ENCODE measurements at regions not wholly inside any gene's neighbourhood (a gene's known extent, or its start where the extent isn't known, plus 50 kb on each side); places are given as distances from the start of the nearest gene placed in this dataset.
"Not testable (repeated sequence)": the region's sequence is repeated elsewhere in the genome, so short reads cannot be mapped to it uniquely, and the experiment has no call there.

DNA sequence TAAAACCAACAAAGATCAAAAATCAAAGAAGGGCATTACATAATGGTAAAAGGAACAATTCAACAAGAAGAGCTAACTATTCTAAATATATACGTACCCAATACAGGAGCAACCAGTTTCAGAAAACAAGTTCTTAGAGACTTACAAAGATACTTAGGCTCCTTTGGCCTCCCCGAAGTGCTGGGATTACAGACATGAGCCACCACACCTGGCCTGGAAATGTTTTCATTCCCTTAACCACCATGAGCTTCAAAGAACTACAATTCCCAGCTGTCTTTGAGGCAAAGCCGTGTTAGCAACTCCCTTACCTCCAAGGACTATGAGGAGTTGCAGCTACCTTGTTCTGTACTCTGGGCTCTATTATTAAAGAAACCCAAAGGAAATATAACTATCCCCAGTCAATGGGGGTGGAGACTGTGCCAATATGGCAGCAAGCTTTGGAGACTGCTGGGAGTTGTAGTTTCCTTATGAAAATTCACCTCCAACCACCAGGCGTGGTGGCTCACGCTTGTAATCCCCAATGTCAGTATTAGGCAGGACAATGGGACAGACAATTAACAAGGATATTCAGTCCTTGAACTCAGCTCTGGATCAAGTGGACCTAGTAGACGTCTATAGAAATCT lies 893.9 kb downstream of the SLC6A15 start:
- DNase-seq, result not testable (repeated sequence)

DNA sequence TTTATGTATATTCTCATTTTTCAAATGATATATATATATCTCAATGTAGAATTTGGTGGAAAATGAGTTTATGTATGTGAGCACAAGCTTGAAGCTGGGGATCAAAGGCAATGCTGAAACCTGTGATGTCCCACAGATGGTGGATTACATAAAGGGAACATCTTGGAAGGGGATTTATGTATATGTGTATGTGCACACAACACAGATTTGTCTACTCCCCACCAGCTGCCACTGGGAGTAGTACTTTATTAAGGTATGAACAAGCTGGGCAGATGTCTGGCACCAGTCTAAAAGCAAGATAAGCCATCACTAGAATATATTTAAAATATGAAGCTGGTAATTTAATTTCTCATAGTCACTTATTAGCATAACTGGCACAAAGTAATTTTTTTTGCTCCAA lies 895.6 kb downstream of the SLC6A15 start:
- no peak for DNase-seq

DNA sequence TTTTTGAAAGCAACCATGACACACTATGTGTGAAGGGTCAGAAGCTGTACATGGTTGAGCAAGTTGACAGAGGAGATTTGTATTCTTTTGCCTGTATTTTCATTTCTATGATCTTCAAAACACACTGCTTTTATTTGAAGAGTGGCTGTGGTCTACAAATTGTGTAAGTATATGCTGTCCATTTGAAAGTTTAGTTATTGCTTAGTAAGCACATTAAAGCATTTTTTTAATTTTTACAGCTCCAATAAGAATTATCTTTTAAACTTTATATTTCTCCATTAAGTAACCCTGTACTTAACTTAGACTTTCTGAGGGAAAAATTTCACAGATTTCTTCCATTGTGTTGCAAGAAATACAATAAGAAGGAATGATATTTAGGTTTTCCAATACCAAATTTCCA lies 915.2 kb downstream of the SLC6A15 start:
- no peak for DNase-seq

DNA sequence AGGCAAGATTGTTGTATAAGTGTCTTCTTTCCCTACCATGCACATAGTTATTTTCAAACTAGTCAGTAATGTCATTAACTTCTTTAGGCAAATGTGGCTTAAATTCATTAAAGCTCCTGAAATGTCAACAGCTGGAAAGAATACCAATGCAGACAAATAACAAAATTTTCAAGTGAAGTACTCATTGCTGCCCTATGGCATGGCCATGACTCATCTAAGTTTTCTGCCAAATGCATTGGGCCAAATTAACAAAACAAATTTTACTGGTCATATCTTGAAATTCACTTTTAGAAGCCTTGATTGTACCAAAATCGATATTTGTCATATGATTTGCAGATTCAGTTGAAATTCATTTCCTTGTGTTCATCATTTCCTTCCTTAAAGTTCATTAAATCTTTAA lies 915.9 kb downstream of the SLC6A15 start:
- no peak for DNase-seq

DNA sequence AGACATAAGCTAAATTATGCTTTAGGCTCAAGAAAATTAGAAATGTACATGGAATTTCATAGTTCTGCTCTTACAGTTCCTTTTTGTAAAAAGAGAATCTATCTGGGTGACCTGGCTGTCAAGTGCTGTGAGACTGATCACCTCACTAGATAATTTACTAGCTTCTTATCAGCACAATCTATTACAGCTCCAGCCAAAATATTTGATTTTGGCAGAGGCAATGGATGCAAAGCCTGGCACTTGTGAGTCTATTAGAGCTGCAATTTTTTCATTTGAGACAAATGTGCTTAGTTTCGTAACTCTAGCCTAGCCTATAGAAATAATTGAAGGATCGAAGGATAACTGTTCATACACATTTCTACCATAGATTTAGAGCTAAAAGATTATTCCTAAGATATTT lies 927.5 kb downstream of the SLC6A15 start:
- DNase-seq, result no peak

DNA sequence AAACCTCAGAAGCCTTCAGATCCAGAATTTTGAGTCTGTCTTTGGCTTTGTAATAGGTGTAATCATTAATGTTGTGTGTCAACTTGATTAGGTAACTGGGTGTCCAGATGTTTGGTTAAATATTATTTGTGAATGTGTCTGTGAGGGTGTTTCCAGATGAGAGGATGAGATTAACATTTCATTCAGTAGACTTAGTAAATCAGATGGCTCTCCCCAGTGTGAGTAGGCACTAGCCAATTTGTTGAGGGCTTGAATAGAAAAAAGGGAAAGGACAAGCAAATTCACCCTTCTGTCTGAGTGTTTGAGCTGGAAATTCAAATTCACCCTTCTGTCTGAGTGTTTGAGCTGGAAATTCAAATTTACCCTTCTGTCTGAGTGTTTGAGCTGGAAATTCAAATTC lies 932.2 kb downstream of the SLC6A15 start:
- DNase-seq, result no peak

DNA sequence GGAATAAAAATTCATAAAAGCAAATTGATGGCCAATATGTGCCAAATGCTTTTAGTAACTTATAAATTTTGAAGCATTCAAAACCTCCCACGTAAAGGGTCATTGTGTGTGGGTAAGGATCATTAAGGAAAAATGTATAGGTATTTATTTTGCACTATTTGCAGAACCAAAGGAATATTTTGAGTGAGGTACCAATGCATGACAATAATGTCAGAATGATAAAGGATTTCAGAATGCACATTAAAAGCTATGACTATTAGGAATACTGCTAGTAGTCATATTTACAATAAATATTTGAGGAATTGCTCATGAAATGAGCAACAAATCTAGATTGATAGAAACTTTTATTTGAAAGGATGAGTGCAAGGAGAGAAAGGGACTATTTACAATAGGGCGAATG lies 932.8 kb downstream of the SLC6A15 start:
- DNase-seq, result no peak

DNA sequence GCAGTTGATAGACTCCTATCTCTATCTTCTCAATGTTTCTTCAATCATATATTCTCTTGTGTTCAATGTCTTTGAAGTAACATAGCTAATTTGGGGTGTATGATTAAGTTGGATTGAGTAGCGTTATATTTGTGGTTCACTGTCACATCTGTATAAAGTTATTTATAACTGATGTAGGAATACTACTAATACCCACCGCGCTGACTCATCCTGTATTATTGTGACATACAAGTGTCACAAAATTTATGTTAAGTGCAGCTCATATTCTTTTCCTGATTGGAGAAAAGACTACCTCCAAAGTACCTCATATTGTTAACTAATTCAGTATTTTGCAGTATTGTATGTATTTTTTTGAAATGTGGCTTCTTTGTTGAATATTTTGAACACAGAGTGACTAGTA lies 940.8 kb downstream of the SLC6A15 start:
- no peak for DNase-seq

DNA sequence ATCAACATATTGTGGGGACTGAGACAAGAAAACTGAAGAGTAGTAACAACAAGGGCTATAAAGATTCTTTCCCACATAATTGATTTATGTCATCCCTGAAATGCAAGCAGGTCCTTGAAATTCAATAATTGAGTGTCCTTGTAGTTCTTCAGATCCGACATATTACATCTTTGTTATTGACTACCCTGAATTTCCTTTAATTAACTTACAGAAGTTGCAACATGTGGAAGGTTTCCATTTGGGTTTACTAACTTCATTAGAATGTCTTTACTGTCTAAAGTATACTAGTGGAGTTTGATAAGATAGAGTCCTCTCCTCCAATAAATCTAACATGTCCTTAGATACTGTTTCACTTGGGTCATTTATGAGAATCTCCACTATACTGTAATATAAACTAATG lies 951.8 kb downstream of the SLC6A15 start:
- no peak for DNase-seq

DNA sequence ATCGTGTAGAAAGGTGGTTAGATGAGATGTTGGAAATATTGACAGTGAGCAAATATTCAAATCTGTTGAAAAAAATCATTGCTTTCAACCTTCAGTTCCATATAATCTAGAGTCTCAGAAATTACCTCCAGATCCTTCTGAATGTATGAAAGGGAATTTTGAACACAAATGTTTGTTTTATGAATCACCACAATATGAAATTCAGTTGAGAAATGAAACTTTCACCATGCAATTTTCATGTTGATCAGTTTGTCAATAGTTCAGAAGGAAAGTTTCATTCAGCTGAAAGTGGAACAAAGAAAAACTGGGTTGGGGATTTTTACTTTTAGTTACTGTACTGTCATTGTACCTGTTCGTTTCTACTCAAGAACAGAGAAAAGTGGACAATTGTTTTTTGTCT lies 953.6 kb downstream of the SLC6A15 start:
- no peak for DNase-seq

DNA sequence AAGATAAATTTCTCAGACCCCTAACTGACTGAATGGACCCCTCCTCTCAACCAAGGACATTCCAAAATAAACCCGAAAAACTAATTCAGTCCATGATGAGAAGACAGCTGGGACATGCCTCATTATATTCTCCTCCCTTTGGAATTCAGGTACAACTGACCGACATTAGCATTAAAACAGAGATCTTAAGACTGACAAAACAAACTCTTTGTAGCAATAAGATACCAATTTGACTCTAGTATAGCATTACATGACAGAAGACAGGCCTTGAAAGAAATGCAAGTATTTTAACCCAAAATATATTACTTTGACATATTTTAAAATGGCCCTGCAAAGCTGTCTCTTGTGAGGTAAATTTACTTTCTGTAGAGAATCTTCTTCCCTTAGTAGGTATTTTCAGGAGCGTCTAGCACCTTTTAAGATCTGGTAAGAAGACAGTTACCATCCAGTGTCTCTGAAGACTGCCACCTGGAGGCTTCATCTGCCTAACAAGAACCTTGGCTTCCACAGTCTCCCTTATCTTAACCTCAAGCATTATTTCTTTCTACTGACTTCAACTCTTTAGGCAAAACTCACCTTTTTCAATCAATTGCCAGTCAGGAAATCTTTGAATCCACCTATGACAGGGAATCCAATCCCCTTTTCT lies 957.5 kb downstream of the SLC6A15 start:
- DNase-seq, result no peak

DNA sequence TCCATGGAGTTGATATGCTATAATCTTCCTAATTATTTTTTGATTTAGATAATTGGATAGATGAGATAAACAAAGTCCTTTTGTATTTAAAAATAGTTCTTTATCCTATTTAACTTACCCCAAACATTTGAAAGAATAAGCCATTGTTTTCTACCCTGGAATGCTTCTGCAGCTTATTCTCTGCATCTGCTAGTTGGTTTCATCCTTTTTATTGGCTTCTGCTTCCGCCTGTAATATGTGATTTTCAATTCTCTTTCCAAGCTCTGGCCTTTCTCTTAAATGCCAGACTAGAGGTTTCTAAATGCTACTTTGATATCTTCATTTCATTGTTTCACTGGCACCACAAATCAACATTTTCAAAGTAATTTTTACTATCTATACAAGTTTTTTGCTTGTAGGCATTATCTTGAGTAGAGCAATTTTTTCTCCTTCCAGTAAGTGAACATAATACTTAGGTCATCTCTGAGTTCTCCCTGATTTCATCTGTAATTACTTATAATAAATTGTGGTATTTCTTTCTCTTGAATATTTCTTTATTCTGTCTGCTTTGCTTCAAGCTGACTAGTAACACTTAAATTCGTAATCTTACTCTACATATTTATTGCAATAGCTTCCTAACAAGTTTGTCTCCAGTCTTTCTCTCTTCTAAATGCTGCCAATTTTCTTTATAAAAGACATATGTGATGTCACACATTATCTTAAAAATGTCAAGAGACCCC lies 958.4 kb downstream of the SLC6A15 start:
- no peak for DNase-seq

DNA sequence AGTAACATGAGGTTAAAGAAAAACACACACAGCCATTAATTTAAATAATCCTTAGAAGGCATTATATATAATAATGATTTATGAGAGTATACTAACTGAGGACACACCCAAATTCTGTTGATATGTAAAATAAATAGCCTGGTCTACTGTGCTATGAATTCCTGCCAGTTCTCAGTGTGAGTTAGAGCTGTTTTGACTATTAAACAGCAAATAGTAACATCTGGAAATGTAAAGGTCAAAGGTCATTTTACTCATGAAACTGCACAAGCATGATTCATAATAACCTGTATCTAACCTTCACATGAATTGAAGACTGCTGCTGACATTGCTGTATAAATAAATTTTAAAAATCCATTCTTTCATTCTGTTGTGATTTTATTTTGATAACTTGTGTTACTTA lies 966.7 kb downstream of the SLC6A15 start:
- DNase-seq, result no peak

DNA sequence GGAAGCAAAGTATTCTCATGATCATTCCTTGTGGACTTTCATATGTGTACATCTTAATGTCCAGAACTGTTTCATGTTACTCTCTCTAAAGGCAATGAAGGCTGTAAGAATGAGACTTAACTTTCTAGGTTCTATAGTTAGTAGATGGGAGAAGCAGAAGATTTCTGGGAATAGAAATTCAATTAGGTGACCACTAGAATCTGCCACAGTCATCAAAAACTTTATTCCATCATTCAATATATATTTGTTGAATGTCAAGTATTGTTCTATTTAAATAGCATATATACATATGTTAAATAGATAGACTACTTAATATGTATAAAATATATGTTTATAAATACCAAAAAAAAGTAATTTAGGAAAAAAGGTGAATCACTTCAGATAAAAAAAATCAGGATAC lies 972.9 kb downstream of the SLC6A15 start:
- no peak for DNase-seq

DNA sequence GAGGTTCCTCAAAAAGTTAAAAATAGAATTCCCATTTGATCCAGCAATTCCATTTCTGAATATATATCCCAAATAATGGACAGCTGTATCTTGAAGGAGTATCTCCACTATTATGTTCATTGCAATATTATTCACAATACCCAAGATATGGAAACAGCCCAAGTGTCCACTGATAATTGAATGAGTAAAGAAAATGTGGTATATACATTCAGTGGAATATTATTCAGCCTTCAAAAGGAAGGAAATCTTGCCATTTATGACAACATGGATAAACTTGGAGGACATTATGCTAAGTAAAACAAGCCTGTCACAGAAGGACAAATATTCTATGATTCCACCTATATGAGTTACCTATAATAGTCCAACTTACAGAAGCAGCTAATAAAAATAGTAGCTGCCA lies 979.0 kb downstream of the SLC6A15 start:
- DNase-seq, result no peak

DNA sequence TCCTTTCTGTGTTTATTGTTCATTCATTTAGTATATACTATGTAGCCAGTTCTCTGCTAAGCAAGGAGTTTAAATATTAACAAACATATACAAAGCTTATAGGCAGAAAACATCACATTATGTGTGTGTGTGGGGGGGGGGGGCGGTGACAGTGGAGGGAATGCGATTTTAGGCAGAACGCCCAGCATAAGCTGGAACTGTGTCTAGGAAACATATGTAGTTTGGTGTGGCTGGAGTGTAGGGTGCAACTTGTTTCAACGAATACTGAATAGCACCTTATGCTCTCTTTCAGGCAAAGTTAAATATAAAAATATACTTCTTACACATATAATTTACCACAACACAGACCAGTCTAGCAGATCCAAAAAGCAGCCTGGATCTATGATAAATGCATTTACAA lies 980.6 kb downstream of the SLC6A15 start:
- no peak for DNase-seq

DNA sequence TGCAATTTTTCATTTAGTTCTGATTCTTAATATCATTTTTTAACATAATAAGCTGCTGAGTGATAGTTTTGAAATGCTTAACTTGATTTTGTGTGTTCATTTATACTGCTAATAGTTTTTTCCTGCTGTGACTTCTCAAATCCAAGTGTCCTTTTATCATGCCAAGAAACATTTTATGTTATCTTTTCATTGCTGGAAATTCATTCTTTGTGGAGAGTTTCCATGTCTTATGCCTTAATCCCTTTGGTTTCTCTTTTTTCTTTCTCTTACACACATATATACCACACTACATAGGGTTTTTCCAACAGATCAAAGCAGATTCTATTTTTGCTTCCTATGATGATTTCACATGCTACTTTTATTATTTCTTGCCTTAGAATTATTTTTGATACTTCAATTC lies 981.1 kb downstream of the SLC6A15 start:
- no peak for DNase-seq

DNA sequence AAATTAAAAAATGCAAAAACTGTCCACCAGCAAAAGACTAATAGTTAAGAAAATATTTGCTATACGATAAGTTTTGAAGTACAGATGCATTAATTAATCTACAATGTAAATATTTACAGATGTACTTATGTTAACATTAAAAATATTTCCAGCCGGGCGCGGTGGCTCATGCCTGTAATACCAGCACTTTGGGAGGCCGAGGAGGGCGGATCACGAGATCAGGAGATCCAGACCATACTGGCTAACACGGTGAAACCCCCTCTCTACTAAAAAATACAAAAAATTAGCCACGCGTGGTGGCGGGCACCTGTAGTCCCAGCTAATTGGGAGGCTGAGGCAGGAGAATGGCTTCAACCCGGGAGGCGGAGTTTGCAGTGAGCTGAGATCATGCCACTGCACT lies 982.8 kb downstream of the SLC6A15 start:
- not testable (repeated sequence) for DNase-seq

DNA sequence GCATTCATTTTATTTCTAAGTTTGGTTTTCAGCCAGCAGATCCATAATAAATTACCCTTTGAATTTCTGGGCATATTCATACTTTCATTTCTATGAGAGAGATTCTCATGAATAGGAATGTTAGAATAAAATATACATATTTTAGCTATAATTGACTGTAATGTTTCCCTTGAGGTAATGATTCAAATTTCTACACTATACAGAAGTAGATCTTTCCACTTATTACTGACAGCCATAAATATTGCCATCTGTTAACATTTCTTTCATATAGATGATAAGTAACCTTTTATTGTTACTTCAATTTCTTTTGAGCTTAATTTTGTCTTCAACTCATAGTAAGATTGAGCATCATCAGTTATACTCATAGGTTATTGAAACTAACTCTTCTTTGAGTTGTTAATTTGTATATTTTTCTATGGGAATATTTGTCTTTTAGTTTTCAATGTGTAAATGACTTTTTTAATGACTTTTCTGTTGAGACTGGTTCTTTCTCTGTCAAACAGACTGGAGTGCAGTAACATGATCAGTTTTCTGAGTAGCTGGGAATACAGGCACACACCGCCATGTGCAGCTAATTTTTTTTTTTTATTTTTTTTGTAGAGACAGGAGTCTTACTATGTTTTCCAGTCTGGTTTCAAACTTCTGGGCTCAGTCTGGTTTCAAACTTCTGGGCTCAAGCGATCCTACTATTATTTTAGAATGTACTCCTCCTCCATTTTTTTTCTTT lies 991.6 kb downstream of the SLC6A15 start:
- no peak for DNase-seq

DNA sequence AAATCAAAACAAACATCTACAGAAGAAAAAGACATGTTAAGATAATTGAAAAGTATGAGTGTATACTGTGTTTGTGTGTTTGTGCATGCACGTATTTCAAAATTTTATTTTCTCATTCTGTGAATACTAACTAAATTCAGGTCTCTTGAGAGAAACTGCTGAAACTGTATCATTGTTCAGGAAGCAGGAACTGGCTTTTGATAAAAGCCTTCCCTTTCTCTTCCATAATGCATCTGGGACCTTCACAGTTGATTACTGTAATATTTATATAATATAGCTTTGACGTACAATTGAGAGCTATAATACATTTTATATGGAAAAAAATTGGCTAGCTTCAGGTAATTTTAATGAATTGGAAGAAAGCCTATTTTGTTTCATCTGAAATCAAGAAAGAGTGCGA lies 993.5 kb downstream of the SLC6A15 start:
- DNase-seq, result no peak

DNA sequence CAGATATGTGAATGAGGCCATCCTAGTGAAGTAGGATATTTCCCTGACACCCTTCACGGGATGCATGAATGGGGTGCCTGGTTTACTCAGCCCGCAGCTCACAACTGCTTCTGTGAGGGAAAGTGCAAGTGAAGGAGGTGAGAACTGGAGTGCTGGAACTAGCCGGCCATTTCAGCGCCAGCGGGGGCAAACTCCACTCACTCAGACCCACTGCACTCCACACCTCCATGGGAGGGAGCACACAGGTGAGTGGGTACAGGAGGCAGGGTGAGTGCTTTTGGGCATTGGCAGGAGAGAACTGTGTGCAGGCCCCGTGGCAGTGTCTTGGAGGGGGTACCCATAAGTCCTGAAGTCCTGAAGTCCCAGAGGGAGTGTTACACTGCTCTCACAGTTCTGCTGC lies 1008.4 kb downstream of the SLC6A15 start:
- no peak for DNase-seq

DNA sequence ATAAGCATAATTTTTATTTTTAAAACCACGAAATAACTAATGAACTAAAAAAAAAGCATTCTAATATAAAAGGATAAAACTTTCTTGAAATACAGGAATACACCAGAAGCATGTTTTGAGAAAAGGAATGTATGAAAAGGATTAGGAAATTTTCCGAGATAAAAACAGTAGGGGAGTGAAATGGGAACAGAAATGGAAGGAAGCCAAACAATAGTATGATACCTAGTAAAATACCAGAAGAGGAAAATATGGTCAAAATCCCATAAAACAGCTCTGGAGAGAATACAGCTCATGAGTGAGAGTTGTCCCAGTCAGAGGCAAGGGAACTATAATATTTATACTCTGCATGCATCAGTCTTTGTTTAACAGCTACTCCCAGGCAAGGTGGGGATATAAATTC lies 1016.2 kb downstream of the SLC6A15 start:
- no peak for DNase-seq

DNA sequence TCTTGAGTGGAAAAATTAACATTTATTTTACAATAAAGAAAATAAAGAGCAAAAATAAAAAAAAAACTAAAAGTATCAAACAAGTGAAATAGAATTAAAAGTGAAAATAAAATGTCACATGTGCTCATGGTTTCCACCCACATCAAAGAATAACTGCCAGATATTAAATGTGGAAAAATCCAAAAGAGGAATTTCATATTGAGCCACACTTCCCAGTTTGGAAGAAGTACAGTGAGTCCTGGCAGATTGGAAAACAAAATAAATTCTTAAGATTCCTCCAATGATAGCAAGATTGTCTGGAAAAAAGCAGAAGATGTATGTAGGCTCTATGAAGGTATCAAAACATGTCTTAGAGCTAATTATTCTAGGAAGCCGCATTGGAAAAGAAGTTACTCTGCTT lies 1019.5 kb downstream of the SLC6A15 start:
- no peak for DNase-seq

DNA sequence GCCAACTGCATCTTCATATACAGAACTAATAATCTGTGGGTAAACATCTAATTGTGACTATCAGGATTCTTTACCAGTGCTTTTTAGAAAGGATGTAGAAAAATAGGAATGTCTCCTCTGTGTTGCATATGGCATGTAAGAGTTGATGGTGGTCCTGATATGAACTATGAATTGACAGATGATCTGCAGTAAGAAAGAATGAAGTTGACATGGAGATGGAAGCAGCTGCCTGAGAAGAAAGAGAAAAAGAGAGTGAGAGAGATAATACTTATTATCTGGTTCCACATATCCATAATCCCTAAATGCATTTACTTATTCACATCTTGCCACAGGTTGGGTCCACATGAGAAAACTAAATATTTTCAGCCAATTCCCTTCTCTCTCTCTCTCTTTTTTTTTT lies 1022.9 kb downstream of the SLC6A15 start:
- no peak for DNase-seq
